ENCODE measurements at regions not wholly inside any gene's neighbourhood (a gene's known extent, or its start where the extent isn't known, plus 50 kb on each side); places are given as distances from the start of the nearest gene placed in this dataset.
A peak's percentile ranks its signal among the peaks of the same experiment; 100 is the strongest.

GRCh38 chr1:228987736-228988506, 252.6 kb downstream of the RHOU start:
- intact Hi-C loops (cut with DNase I, micrococcal nuclease) = loop anchor here in 1 of 2 donors (10.0 kb wide), 1 partner anchor 253 kb away; the partner anchor contains the start of gene RHOU
- no peaks in the 10 kb centered on the region for H3K36me3 ChIP-seq (ENCODE audit: low read depth)
- no peak for TF ChIP-seq CTCF (IDR thresholded peaks at IDR 0.05)
- DNase-seq (no peak), ATAC-seq (no peak)
- no peak overlapping the region for H3K4me3 ChIP-seq
- H3K4me1 ChIP-seq (ENCODE audit: low read depth) = no peaks in the 10 kb centered on the region
- H3K9me3 ChIP-seq = no peaks in the 10 kb centered on the region

GRCh38 chr1:228988664-228989063, 253.4 kb downstream of the RHOU start:
- TF ChIP-seq CTCF (IDR thresholded peaks at IDR 0.05) = no peak
- ATAC-seq (no peak), DNase-seq (no peak)
- no peaks in the 10 kb centered on the region for H3K36me3 ChIP-seq (ENCODE audit: low read depth)
- H3K4me3 ChIP-seq = no peak overlapping the region
- no peaks in the 10 kb centered on the region for H3K4me1 ChIP-seq (ENCODE audit: low read depth)
- intact Hi-C loops (cut with DNase I, micrococcal nuclease) = loop anchor here in 1 of 2 donors (10.0 kb wide), 1 partner anchor 254 kb away; the partner anchor contains the start of gene RHOU
- H3K9me3 ChIP-seq = no peaks in the 10 kb centered on the region

GRCh38 chr1:228989176-228989575, 253.9 kb downstream of the RHOU start:
- no peak for TF ChIP-seq CTCF (IDR thresholded peaks at IDR 0.05)
- ATAC-seq (no peak), DNase-seq (no peak)
- H3K4me1 ChIP-seq (ENCODE audit: low read depth) = no peaks in the 10 kb centered on the region
- no peak overlapping the region for H3K4me3 ChIP-seq
- intact Hi-C loops (cut with DNase I, micrococcal nuclease) = loop anchor here in 1 of 2 donors (10.0 kb wide), 1 partner anchor 254 kb away; the partner anchor contains the start of gene RHOU
- H3K9me3 ChIP-seq = no peaks in the 10 kb centered on the region
- no peaks in the 10 kb centered on the region for H3K36me3 ChIP-seq (ENCODE audit: low read depth)

GRCh38 chr1:228989676-228989991, 254.4 kb downstream of the RHOU start:
- intact Hi-C loops (cut with DNase I, micrococcal nuclease) = loop anchor here in 1 of 2 donors (10.0 kb wide), 1 partner anchor 255 kb away; the partner anchor contains the start of gene RHOU
- TF ChIP-seq CTCF (IDR thresholded peaks at IDR 0.05) = no peak
- DNase-seq (no peak), ATAC-seq (no peak)
- Histone ChIP-seq H3K9me3 (no peaks in the 10 kb centered on the region), H3K4me3 (no peak overlapping the region), H3K36me3 (ENCODE audit: low read depth) (no peaks in the 10 kb centered on the region), H3K4me1 (ENCODE audit: low read depth) (no peaks in the 10 kb centered on the region)

- Histone ChIP-seq H3K9me3 (no peaks in the 10 kb centered on the region), H3K4me3 (no peak overlapping the region), H3K4me1 (ENCODE audit: low read depth) (no peaks in the 10 kb centered on the region), H3K36me3 (ENCODE audit: low read depth) (no peaks in the 10 kb centered on the region)
- intact Hi-C loops (cut with DNase I, micrococcal nuclease) = loop anchor here in 1 of 2 donors (10.0 kb wide), 1 partner anchor 255 kb away; the partner anchor contains the start of gene RHOU
- ATAC-seq (peak; percentile 63), DNase-seq (peak; percentile 44 to 62 (median 53))
- TF ChIP-seq CTCF (IDR thresholded peaks at IDR 0.05) = no peak
Observed at GRCh38 chr1:228989992-228990827, 254.9 kb downstream of the RHOU start.

Data from mucosa of descending colon (tissue), 3 donors.